GM12891 (cell line): ENCODE measurements at regions not wholly inside any gene's neighbourhood (a gene's known extent, or its start where the extent isn't known, plus 50 kb on each side); places are given as distances from the start of the nearest gene placed in this dataset.

Experiments
- DNase-seq: peaks from one replicate; pipeline ENCODE4 v3.0.0; 2011; ENCODE audit warnings: low spot score; ENCODE audit not compliant: insufficient read length
- FAIRE-seq: peaks from 2 replicates; lab custom pipeline; 2011; peaks lifted over from hg19 to GRCh38; lab: Jason Lieb, UNC
- PAX5 ChIP-seq: IDR thresholded peaks from 2 replicates; pipeline ENCODE4 v1.6.1; 2011; ENCODE audit warnings: low read length, moderate library complexity, mild to moderate bottlenecking; ENCODE audit not compliant: insufficient read depth, severe bottlenecking
- POLR2A ChIP-seq: IDR thresholded peaks from 2 replicates; pipeline ENCODE4 v1.6.1; 2011; ENCODE audit warnings: low read depth, low read length, control low read depth
- POLR2AphosphoS5 ChIP-seq: IDR thresholded peaks from 2 replicates; pipeline ENCODE4 v1.6.1; 2011; ENCODE audit warnings: low read depth, low read length, control low read depth
- POU2F2 ChIP-seq: IDR thresholded peaks from 2 replicates; pipeline ENCODE4 v1.6.1; 2011; ENCODE audit warnings: low read depth, mild to moderate bottlenecking, control low read depth, low read length, moderate library complexity
- SPI1 ChIP-seq: IDR thresholded peaks from 2 replicates; pipeline ENCODE4 v1.6.1; 2011; ENCODE audit warnings: low read depth, low read length, control low read depth
- TAF1 ChIP-seq: IDR thresholded peaks from 2 replicates; pipeline ENCODE4 v1.6.1; 2011; ENCODE audit warnings: low read depth, low read length, control low read depth

GRCh38 chrX:39450234-39450977 is 647.4 kb downstream of the BCOR start:
- no peak for TF ChIP-seq PAX5
- no peak for TF ChIP-seq POLR2AphosphoS5
- no peak for TF ChIP-seq POU2F2
- TF ChIP-seq SPI1 = no peak
- TF ChIP-seq POLR2A = no peak
- TF ChIP-seq TAF1 = no peak
- DNase-seq (no peak), FAIRE-seq (no peak)

- FAIRE-seq (no peak), DNase-seq (no peak)
- TF ChIP-seq POLR2A = no peak
- no peak for TF ChIP-seq SPI1
- no peak for TF ChIP-seq PAX5
- TF ChIP-seq TAF1 = no peak
- TF ChIP-seq POU2F2 = no peak
- TF ChIP-seq POLR2AphosphoS5 = no peak
These were observed 646.7 kb downstream of the BCOR start for GRCh38 chrX:39451046-39451445.

GRCh38 chrX:39452401-39452800 is 645.4 kb downstream of the BCOR start:
- FAIRE-seq = no peak
- TF ChIP-seq POLR2A = no peak
- TF ChIP-seq PAX5 = no peak
- no peak for TF ChIP-seq SPI1
- TF ChIP-seq POLR2AphosphoS5 = no peak
- no peak for TF ChIP-seq TAF1
- no peak for TF ChIP-seq POU2F2
- DNase-seq = no peak

GRCh38 chrX:39453889-39454621 is 643.7 kb downstream of the BCOR start:
- FAIRE-seq = no peak
- no peak for DNase-seq
- TF ChIP-seq PAX5 (no peak), POLR2A (no peak), SPI1 (no peak), POLR2AphosphoS5 (no peak), TAF1 (no peak), POU2F2 (no peak)

- DNase-seq (no peak), FAIRE-seq (no peak)
- TF ChIP-seq TAF1 = no peak
- TF ChIP-seq POU2F2 = no peak
- no peak for TF ChIP-seq POLR2AphosphoS5
- no peak for TF ChIP-seq SPI1
- TF ChIP-seq PAX5 = no peak
- TF ChIP-seq POLR2A = no peak
These were observed 640.7 kb downstream of the BCOR start for GRCh38 chrX:39456894-39457604.

GRCh38 chrX:39458779-39459178 is 639.0 kb downstream of the BCOR start:
- FAIRE-seq (no peak), DNase-seq (no peak)
- no peak for TF ChIP-seq PAX5
- TF ChIP-seq POU2F2 = no peak
- no peak for TF ChIP-seq TAF1
- TF ChIP-seq POLR2AphosphoS5 = no peak
- no peak for TF ChIP-seq SPI1
- no peak for TF ChIP-seq POLR2A

- TF ChIP-seq POLR2AphosphoS5 = no peak
- no peak for TF ChIP-seq SPI1
- TF ChIP-seq TAF1 = no peak
- no peak for TF ChIP-seq PAX5
- TF ChIP-seq POU2F2 = no peak
- no peak for TF ChIP-seq POLR2A
- FAIRE-seq = peak; percentile 41
- DNase-seq = no peak
These were observed 638.6 kb downstream of the BCOR start for GRCh38 chrX:39459204-39459603.

GRCh38 chrX:39459952-39460351 is 637.8 kb downstream of the BCOR start:
- no peak for FAIRE-seq
- DNase-seq = no peak
- TF ChIP-seq SPI1 = no peak
- TF ChIP-seq TAF1 = no peak
- TF ChIP-seq POLR2AphosphoS5 = no peak
- TF ChIP-seq POLR2A = no peak
- no peak for TF ChIP-seq POU2F2
- TF ChIP-seq PAX5 = no peak
